Right kidney (tissue), 1 donor: ENCODE measurements at regions not wholly inside any gene's neighbourhood (a gene's known extent, or its start where the extent isn't known, plus 50 kb on each side); places are given as distances from the start of the nearest gene placed in this dataset.
"Not testable (repeated sequence)": the region's sequence is repeated elsewhere in the genome, so short reads cannot be mapped to it uniquely, and the experiment has no call there.

Experiments used
- DNase-seq: peaks from one replicate; pipeline ENCODE4 v3.0.0-alpha.2; 2016

DNA sequence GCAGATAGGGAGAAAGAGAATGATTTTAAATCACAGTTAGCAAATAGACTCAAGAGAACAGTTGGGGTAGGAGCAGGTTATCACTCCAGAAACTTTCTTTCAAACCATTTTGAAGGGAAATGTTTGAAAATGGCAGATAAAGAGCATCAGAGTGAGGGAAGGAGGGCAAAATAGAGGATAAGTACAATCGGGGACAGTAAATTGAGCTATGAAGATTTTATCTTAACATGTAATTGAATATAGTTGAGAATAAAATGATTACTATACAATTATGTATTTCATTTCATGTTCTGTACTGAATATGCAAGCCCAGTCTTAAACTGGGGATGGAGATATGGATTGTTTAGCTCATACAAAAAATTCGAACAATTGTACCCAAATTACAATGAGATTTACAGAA lies 54.0 kb downstream of the MAP10 start:
- DNase-seq = no peak

DNA sequence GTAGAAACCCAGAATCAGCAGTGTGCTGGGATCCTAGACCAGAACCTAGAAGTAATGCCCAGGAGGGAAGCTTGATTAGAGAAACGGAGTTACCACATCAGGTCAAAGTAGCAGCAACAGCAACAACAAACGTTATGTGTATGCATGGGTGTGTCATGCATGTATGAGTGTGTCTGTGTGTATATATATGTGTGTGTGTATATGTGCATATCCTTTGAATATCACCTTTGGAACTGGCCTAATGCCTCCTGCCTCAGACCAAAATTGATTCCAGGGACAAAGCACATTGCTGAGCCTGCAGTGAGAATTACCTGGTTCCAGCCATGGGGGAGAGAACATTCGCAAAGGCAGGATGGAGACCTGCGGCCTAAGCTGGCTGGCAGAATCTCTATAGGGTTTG lies 55.9 kb downstream of the MAP10 start:
- no peak for DNase-seq

DNA sequence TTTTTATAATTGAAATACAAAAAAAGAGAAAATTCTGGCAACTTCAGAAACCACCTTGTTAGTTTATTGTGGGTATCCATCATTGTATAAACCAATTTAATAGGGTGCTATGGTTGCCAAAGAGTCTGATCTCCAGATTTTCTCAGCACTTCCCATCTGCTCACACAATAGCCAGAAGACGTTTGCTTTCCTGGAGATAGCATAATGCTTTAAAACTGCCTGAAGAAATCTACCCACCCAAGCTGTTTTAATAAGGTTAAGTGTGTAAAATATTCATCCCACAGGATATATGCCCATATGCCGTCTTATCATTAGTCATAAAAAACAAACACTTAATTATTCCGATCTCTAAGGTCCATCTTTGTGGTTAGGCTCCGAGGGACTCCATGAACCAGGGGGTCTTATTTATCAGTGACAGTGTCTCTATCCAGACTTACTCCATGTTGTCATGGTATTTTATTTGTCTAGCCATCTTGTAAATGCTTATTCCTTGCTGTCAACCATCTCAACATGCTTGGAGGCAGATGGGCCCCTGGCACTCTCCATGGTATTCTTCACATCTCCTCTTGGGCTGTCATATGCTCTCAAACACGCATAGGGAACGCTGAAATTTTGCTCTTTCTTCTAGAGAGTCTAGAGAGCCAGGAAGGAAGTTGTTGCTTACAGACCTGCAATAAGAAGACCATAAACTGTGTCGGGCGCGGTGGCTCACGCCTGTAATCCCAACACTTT lies 58.5 kb downstream of the MAP10 start:
- no peak for DNase-seq

DNA sequence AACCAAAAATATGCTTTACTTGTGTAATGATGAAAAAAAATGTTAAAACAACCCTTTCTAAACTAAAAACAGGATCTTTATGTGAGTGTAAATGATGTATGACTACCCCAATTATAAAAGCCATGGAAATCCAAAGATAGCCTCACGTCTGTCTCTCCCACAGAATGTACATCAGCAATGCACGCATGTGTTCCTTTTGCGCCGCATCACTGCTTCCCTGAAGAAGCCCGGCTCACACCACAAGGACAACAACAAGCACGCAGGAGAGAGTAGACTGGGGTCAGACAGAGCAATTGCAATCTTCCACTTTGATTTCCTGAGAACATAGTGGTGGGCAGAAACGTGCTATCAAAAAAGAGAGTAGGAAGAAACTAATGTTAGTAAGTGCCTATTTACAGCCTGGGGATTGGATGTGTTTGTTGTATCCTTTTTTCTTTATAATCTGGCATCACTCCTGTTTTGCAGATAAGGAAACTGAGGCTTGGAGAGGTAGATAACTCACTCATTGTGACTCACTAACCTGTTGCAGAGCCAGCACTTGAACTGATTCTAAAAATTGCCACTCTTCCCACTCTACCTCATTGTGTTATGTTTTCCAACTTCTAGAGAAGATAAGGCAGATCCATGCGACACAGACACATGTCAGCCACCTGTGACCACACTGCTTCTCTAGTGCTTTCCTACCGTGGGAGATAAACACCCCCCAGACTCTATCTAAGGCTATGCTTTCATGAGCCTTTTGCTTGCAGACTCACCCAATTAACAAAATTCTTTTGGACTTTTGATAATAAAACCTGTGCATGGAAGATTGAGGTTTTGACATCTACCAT lies 60.1 kb downstream of the MAP10 start:
- no peak for DNase-seq

DNA sequence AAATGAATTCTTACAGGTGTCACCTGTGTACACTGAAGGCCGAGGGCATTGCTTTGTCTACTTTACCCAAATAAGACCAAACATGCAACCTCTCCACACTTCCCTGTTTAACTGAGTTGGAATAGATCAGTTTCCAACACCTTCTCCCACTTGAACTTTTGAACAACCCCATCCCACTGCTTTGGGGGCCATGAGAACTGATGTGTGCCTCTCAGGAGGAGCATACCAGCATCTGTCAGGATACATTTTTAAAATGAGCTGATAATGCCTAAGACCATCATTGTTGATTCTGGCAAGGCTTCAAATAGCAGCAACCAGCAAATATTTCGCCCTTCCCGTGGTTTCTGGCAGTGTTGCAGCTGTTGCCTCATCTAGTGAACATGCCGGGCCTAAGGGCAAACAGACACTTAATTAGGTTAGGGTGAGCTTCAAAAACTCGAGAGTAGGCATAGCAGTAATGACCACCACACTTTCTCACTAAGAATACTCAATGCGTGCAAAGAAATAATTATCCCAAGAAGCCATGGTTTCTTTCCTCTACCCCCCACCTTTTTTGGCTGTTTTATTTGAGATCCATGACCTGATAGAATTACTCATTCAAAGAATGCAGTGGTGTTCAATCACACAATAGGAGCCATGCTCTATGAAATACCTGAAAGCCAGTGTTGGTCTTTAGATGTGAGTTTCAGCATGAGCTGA lies 63.7 kb downstream of the MAP10 start:
- DNase-seq = no peak

DNA sequence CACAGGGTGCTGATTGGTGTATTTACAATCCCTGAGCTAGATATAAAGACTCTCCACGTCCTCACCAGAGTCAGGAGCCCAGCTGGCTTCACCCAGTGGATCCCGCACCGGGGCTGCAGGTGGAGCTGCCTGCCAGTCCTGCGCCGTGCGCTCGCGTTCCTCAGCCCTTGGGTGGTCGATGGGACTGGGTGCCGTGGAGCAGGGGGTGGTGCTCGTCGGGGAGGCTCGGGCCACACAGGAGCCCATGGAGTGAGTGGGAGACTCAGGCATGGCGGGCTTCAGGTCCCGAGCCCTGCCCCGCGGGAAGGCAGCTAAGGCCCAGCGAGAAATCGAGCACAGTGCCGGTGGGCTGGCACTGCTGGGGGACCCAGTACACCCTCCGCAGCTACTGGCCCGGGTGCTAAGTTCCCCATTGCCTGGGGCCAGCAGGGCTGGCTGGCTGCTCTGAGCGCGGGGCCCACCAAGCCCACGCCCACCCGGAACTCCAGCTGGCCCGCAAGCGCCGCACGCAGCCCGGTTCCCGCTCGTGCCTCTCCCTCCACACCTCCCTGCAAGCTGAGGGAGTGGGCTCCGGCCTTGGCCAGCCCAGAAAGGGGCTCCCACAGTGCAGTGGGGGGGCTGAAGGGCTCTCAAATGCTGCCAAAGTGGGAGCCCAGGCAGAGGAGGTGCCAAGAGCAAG lies 66.2 kb downstream of the MAP10 start:
- not testable (repeated sequence) for DNase-seq

DNA sequence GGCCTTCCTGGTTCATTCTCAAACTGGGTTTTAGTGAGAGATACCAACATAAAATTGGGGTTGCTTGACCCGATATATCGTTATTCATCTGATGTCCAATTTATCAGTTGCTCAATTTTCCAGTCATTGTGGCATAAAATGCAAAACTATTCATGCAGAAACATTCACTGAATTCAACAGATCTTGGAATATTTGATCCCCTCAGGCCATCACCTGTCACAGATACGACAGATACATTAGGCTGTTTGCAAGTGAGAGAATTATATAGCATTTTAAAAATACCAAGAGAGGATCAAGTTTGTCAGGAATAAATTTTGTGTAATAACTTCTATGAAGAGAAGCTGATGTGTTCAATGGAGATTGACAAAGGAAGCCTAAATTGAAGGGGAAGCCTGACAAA lies 67.1 kb downstream of the MAP10 start:
- no peak for DNase-seq

DNA sequence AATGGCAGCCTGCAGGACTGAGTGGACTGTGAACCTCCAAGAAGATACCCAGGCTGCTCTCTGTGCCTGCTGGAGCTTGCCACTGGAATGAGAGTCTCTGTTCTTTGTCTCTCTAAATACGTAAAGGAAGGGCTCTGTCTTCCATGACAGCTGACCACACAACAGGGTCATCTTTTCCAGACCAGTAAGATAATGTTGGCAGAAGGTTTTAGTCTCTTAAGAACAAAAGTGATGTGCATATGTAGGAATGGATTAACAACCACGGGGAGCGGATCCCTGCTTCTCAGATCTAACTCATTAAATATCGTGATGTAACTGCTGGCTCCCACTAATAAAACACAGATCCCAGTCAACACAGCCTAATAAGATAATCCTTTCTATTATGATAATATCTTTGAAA lies 67.5 kb downstream of the MAP10 start:
- no peak for DNase-seq

DNA sequence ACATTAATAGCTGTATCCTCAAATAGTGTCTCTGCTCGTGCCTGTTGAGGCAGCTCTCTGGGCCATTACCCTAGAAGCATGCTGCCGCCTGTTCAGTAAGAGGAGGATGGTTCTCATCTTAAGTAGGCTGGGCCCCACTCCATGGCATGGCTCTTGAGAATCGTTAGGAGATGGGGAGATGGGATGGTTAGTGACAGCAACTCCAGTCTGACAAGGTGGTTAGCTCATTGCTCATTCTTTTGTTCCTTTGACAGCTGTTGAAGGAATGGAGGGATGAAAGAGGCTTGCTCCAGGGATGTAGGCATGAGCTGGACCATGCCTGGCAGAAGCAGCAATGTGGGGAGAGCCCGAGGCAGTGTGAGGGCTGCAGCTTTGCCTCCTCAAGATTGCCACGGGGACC lies 68.2 kb downstream of the MAP10 start:
- DNase-seq = no peak

DNA sequence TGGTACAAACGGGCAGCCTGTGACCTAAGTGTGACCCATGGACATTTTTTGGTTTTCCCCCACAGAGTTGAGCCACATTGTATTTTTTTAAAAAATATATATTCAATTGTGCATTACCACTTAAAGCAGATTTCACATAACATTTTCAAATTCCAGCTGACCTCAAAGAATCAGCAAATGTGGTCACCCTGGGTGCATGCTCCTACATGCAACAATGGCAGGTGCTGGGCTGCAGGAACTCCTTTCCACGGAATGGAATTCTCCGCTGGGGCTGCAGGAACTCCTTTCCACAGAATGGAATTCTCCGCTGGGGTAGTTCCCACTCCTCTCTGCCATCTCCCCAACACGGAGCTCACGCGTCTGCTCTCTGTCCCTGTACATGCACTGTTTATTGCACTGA lies 68.7 kb downstream of the MAP10 start:
- DNase-seq = no peak

DNA sequence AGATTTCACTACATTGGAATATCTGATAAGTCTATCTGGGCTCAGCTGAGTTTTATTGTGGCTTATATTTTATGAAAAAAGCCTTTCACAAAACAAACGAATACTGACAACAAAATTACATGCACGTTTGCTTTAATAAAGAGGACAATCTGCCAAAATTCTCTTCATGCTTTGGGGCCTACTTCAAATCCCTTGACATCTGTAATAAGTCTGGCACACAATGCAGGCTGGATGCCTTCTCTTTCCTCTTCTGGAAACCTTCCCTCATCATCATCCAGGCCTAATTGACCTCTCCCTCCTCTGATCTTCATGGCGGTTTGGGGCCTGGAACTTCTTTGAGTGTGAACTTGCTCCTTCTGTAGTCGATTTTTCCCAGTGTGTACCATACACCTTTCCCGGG lies 70.3 kb downstream of the MAP10 start:
- no peak for DNase-seq

DNA sequence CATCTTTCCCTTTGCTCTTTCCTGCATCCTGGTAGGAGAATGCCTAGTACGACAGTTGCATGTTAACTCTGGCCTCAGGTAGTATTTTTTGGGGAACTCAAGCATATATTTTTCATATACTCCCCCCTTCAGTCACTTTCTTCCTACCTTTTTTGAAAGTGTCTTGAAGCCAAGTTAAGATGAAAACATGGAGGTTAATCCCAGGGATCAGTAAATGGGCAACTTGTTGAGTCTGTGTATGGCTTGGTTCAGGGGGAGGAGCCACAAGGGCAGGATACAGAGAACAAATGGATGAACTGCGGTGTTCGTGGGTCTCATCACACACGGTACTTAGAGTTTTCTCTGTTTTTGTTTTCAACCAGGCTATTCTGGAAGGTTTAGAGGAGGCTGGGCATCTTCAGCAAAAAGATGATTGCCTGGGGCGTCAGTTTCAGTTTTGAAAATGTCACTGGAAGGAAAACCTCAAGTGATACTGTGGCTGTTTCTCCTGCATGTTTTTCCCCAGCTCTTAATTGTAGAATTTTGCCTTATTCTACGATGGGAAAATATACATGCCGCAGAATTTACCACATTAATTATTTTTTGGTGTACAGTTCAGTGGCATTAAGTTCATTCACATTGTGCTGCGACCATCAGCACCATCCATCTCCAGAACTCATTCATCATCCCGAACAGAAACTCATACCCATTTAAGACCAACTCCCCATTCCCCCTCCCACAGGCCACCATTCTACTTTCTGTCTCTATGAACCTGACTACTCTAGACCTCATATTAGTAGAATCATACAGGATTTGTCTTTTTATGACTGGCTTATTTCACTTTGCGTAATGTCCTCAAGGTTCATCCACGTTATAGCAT lies 71.5 kb downstream of the MAP10 start:
- DNase-seq = no peak

DNA sequence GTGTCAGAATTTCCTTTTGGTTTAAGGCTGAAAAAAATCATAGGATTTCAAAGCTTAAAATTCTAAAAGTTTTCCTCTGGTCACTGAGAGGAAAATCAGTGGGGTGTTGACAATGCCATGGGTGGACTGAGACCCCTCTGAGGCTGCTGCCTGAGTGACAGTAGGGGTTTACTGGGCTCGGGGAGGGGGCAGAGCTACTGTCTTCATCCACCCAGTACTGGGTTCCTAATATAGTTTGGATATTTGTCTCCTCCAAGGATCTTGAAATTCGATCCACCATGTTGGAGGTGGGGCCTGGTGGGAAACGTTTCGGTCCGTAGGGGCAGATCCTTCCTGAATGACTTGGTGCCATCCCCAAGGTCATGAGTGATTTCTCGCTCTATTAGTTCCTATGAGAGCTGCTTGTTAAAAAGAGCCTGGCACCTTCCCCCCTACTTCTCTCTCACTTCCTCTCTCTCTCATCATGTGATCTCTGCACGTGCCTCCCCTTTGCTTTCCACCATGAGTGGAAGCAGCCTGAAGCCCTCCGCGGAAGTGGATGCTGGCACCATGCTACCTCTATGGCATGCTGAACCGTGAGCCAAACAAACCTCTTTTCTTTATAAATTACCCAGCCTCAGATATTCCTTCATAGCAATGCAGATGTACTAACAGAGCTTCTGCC lies 72.3 kb downstream of the MAP10 start:
- no peak for DNase-seq

DNA sequence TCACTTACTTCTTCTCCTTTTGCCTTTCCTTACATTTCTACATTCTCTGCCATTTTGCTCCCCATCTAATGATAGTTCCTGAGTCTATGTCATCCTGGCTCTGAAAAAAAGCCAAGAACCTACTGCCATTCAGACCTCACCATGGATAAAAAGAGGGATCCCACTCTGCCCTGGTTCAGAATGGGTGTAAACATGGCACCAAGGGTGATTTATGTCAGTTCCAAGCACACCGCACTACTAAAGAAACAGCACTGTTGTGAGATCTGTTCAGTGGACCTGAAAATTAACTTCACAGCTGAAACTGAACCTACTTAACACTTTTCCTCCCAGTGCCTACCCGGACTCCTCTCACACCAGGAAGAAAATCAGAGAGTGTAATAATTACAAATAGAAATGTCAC lies 72.3 kb upstream of the NTPCR start:
- DNase-seq = peak; percentile 48

DNA sequence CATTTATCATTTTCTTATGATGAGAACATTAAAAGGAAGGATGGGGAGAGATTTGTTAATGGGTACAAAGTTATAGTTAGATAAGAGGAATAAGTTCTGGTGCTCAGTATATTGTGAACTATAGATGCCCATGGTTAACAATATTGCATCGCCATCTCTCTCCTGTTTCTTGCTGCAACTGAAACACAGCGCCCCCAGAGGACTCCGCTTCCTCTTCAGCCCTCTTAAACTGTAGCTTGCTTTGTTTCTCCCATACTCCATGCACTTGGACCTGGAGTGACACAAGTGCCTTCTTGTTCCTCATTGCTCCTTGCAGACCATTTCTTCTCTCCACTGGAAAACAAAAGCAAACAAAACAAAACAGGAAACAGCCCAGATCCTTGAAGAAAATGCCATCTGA lies 70.1 kb upstream of the NTPCR start:
- no peak for DNase-seq

DNA sequence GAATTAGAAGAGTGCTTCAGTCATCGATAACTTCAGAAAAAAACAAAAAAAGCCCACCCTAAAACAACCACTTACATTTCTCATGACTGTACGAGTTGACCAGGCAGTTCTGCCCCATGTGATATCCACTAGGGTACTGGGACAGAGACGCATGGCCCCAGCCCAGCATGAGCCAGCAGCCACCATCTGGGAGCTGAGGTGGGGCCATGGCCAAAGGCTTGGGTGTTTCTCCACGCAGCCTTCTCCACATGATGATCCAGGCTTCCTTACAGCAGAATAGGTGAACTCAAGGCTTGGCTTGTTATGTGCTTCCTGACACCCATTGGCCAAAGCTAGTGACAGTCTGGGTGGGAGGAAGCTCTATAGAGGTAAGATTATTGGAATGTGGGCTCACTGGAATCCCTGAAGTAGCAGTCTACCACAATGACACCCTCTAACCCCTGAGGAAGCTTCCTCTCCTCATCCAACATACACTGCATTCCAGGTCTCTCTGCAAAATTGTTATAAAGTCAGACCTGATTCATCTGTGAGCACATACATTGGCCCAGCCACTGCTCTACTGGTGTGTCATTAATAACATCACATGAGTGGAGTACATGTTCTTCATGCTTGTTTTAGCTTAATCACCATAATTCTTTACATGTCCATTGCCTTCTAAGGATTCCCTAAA lies 66.3 kb upstream of the NTPCR start:
- no peak for DNase-seq

DNA sequence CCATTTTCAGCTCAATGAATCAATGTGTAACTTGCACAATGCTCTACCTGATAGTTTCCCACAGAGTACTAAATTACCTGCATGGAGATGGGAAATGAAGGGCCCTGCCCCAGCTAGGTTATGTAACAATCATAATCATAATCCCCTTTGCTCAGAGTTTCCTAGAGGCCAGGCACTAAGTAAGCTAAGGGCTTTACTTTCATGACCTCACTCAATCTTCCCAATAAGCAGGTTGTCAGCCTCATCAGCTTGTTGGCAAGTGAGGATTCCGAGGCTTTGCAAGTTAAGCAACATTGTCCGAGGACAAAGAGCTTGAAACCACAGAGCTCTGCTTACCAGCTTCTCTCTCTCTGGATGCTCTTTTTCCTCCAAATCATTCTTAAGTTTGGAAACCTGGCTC lies 64.1 kb upstream of the NTPCR start:
- no peak for DNase-seq

DNA sequence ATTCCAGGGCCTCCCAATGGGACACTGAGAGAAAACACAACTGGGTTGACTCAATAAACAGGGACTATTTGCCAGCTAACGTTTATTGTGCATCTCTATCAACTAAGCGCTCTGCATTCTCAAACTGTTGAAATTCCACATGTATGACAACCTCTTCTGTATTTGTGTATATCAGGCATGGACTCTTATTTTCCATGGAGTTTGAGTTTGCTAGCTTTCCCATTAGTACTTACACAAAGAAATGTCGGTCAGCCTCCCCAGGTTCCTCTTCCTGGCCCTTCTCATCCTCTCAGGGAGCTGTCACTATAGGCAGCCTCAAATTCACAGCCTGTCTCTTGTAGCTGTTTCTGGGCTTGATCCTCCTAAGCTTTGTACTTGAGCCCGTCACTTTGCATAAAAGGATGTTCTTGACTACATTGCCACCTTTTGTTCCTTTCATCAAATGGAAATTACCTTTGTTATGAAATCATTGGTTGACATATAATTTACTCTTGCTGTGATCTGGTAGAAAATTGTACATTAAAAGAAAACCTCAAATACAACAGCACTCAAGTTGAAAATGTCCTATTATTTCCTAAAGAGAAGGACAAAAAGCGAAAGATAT lies 60.0 kb upstream of the NTPCR start:
- no peak for DNase-seq

DNA sequence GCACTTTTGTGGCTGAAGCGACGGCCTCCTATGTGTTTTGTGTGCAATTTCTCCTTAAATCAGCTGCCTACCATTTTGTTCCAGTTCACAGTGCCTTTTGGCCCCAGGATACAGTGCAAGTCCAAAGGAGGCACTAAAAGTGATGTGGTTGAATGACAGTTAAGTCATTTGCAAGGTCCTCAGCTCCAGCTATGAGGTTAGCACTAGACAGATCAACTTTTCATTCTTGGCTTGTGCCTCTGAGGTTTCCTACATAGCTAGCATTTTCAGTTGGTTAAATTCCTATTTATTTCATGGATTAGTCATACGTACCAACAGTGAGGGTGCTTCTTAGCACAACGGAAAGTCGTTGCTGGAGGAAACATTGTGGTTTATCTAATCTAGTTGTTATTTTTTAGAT lies 59.3 kb upstream of the NTPCR start:
- DNase-seq = no peak

DNA sequence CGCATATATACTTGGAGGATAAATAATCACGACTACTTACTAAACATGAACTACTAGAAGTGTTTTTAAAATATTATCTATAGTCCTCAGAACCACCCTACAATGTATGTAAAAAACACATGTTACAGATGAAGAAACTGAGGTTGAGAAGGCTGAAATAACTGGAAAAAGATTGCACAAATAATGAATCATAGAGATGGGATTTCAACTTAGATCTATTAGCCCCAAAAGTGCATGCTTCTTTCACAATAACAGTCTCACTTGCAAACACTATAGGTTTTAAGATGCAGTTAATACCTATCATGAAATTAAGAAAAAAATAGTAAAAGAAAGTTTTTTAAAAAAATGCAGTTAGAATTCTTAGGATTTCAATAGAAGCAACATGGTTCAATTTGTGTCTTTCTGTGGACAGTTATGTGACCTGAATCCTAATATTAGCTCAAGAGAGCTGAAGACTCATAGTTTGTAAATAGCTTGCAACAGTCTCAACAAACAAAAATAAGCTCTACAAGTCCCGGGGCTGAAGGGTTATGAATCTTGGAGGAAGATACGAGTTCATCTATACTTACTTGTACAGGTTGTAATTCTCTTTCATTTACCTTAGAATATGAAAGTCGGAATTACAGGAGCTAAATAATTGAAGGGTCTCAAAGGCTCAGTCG lies 58.6 kb upstream of the NTPCR start:
- no peak for DNase-seq
